Body of pancreas (tissue), 4 donors: ENCODE measurements at regions not wholly inside any gene's neighbourhood (a gene's known extent, or its start where the extent isn't known, plus 50 kb on each side); places are given as distances from the start of the nearest gene placed in this dataset.

ENCODE experiments used
- ATAC-seq: fragments of 150-250 bp; one replicate; pipeline ENCODE4 v1.9.1; 2016
- DNase-seq, 4 donors: peaks; one replicate each; pipeline ENCODE4 v3.0.0-alpha.2; 2019
- H3K27ac ChIP-seq, 4 donors: fragments of 200-600 bp; sonication (generic); 1 replicate in 3 of 4; 2 replicates in 1 of 4; pipeline versions ENCODE4 v1.5.1 to v1.6.1; 2016 to 2019; ENCODE audit warnings: mild to moderate bottlenecking in 1 of 4, mixed read lengths in 1 of 4, moderate library complexity in 1 of 4
- H3K27me3 ChIP-seq, 2 donors: fragments of 200-600 bp; sonication (generic); one replicate each; pipeline ENCODE4 v1.6.0; 2016; ENCODE audit warnings: mild to moderate bottlenecking in 1 of 2
- H3K36me3 ChIP-seq, 2 donors: fragments of 200-600 bp; sonication (generic); replicated peaks in 1 of 2; 2 replicates each; pipeline ENCODE4 v1.5.1; 2016; ENCODE audit warnings: low read depth in 2 of 2; ENCODE audit not compliant: insufficient read depth in 1 of 2
- H3K4me1 ChIP-seq: fragments of 200-600 bp; sonication (generic); one replicate; pipeline ENCODE4 v1.6.0; 2016
- H3K4me3 ChIP-seq, 2 donors: fragments of 200-600 bp; sonication (generic); 1 replicate in 1 of 2; 2 replicates in 1 of 2; pipeline ENCODE4 v1.5.1; 2016 to 2019
- H3K9me3 ChIP-seq, 3 donors: fragments of 200-600 bp; sonication (generic); 1 replicate in 2 of 3; 2 replicates in 1 of 3; pipeline ENCODE4 v1.5.1; 2016
- CTCF ChIP-seq, 7 experiments: fragments of 450-650 bp in 4 of 7; fragments of 200-600 bp in 3 of 7; sonication (generic) in 3 of 7; IDR thresholded peaks; one replicate each; pipeline ENCODE4 v1.5.1; 2016 to 2019; ENCODE audit warnings: antibody characterized with exemption in 7 of 7
- POLR2A ChIP-seq, 3 donors: fragments of 450-650 bp; IDR thresholded peaks; one replicate each; pipeline ENCODE4 v1.6.1; 2016; ENCODE audit warnings: antibody characterized with exemption in 3 of 3, mild to moderate bottlenecking in 2 of 3
- WGBS, 2 donors: methylation state at CpG; one replicate each; pipeline ENCODE4 v1.1.5; 2017; 5-methylcytosine and 5-hydroxymethylcytosine counted together
- intact Hi-C: fragments of 100-400 bp; cut with DNase I; formaldehyde crosslinking; loops from one replicate; pipeline ENCODE4 v1.15.1; 2023

- TF ChIP-seq POLR2A (IDR thresholded peaks at IDR 0.05) (no peak), CTCF (IDR thresholded peaks at IDR 0.05) (no peak)
- WGBS, 2 donors = 64 to 82% methylated on average over 5 of the region's 5 CpGs
- no peak for ATAC-seq
- Histone ChIP-seq H3K27ac (no peak overlapping the region), H3K36me3 (no peaks in the 10 kb centered on the region), H3K4me3 (no peak overlapping the region), H3K4me1 (no peaks in the 10 kb centered on the region), H3K9me3 (no peaks in the 10 kb centered on the region), H3K27me3 (no peaks in the 10 kb centered on the region)
- peak in 1 of 4 donors; percentile 27 for DNase-seq
- intact Hi-C loops = no loop called here
These were observed 116.0 kb downstream of the CDC42EP3 start for GRCh38 chr2:37555457-37555856.

- Histone ChIP-seq H3K4me1 (peaks cover 6% of the 10 kb centered on the region), H3K9me3 (no peaks in the 10 kb centered on the region), H3K4me3 (no peak overlapping the region), H3K27ac (no peak overlapping the region), H3K36me3 (no peaks in the 10 kb centered on the region), H3K27me3 (no peaks in the 10 kb centered on the region)
- WGBS, 2 donors = 79 to 86% methylated on average over 3 of the region's 3 CpGs
- no peak for ATAC-seq
- no peak for TF ChIP-seq POLR2A (IDR thresholded peaks at IDR 0.05)
- TF ChIP-seq CTCF (IDR thresholded peaks at IDR 0.05) = no peak
- no peak for DNase-seq
- intact Hi-C loops = no loop called here
These were observed 115.2 kb downstream of the CDC42EP3 start for GRCh38 chr2:37556256-37556655.

GRCh38 chr2:37558623-37559022, 112.8 kb downstream of the CDC42EP3 start:
- intact Hi-C loops = no loop called here
- no peaks in the 10 kb centered on the region for H3K27me3 ChIP-seq
- ATAC-seq (no peak), DNase-seq (peak in 1 of 4 donors; percentile 44)
- H3K4me1 ChIP-seq = peaks cover 7% of the 10 kb centered on the region
- H3K9me3 ChIP-seq = no peaks in the 10 kb centered on the region
- 100% methylated on average over 1 of the region's 1 CpG for WGBS, 2 donors
- H3K27ac ChIP-seq = no peak overlapping the region
- TF ChIP-seq CTCF (IDR thresholded peaks at IDR 0.05) (no peak), POLR2A (IDR thresholded peaks at IDR 0.05) (no peak)
- H3K4me3 ChIP-seq = no peak overlapping the region
- no peaks in the 10 kb centered on the region for H3K36me3 ChIP-seq

DNA sequence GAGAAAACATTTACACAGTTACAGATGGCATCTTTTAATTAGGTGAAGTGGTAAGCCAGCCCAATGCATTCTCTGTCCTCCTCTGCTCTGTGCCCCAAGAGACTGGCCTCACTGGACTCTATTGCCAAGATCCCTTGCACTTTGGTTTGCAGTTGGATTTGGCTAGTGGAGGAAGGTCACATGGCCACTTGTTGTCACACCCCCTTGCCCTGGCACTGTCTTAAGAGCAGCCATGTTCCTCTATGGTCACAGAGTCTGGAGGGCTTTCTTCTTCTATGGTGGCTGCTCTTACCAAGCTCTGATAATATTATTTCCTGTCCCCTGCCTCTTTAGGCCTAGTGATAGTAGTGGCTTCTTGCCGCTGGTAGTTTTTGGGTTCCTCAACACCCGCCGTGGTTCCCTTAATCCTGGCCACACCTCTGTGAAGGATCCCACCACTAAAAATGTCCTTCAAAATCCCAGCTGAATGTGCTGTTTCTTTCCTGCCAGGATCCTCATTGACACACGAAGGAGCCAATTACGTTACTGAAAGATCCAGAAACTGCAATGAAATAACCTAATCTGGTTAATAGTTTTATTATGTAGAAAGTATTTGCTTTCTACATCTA, 111.1 kb downstream of the CDC42EP3 start:
- H3K36me3 ChIP-seq = no peaks in the 10 kb centered on the region
- 96 to 98% methylated on average over 5 of the region's 5 CpGs for whole genome bisulfite sequencing, 2 donors
- no peak for DNase-seq
- no peaks in the 10 kb centered on the region for H3K9me3 ChIP-seq
- H3K4me3 ChIP-seq = no peak overlapping the region
- H3K27me3 ChIP-seq = no peaks in the 10 kb centered on the region
- H3K4me1 ChIP-seq = peaks cover 7% of the 10 kb centered on the region
- intact Hi-C loops = no loop called here
- TF ChIP-seq POLR2A (IDR thresholded peaks at IDR 0.05) (no peak), CTCF (IDR thresholded peaks at IDR 0.05) (no peak)
- no peak overlapping the region for H3K27ac ChIP-seq
- ATAC-seq = no peak
